HL-60 (cell line): ENCODE measurements at regions not wholly inside any gene's neighbourhood (a gene's known extent, or its start where the extent isn't known, plus 50 kb on each side); places are given as distances from the start of the nearest gene placed in this dataset.

ENCODE experiments used
- POLR2AphosphoS5 ChIP-seq: IDR thresholded peaks from 2 replicates; pipeline ENCODE4 v1.6.1; 2012; ENCODE audit warnings: low read depth
- TF ChIP-seq, protein P1 (sequence below): IDR thresholded peaks from one replicate; pipeline ENCODE4 v1.5.1; 2011; ENCODE audit warnings: low read length, control low read depth, inconsistent platforms; ENCODE audit not compliant: insufficient read depth

DNA sequence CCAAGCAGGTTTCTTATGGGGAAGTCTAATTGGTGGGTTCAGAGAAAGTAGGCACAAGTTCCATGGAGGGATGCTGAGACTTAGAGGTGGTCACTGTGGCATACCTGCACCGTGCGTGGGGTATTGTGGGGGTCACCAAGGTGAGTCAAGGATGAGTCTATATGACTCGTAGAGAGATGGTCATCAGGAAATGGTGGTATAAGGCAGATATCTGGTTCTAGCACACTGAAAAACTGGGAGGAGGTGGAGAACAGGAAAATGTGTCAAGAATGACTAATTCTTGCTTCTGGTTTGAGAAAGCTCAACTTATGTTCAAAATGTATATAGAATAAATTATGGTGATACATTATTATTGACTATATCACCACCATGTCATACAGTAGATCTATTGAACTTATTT, 258.1 kb downstream of the RAB38 start:
- TF ChIP-seq, protein P1, sequence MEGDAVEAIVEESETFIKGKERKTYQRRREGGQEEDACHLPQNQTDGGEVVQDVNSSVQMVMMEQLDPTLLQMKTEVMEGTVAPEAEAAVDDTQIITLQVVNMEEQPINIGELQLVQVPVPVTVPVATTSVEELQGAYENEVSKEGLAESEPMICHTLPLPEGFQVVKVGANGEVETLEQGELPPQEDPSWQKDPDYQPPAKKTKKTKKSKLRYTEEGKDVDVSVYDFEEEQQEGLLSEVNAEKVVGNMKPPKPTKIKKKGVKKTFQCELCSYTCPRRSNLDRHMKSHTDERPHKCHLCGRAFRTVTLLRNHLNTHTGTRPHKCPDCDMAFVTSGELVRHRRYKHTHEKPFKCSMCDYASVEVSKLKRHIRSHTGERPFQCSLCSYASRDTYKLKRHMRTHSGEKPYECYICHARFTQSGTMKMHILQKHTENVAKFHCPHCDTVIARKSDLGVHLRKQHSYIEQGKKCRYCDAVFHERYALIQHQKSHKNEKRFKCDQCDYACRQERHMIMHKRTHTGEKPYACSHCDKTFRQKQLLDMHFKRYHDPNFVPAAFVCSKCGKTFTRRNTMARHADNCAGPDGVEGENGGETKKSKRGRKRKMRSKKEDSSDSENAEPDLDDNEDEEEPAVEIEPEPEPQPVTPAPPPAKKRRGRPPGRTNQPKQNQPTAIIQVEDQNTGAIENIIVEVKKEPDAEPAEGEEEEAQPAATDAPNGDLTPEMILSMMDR: no peak
- no peak for TF ChIP-seq POLR2AphosphoS5
